HG03108 (cell line): ENCODE measurements at regions not wholly inside any gene's neighbourhood (a gene's known extent, or its start where the extent isn't known, plus 50 kb on each side); places are given as distances from the start of the nearest gene placed in this dataset.

Experiments used
- ATAC-seq: cut with Tn5 transposase; IDR thresholded peaks from one replicate; pipeline ENCODE4 v1.9.1; 2021; ENCODE audit warnings: moderate library complexity; ENCODE audit not compliant: unreplicated experiment

DNA sequence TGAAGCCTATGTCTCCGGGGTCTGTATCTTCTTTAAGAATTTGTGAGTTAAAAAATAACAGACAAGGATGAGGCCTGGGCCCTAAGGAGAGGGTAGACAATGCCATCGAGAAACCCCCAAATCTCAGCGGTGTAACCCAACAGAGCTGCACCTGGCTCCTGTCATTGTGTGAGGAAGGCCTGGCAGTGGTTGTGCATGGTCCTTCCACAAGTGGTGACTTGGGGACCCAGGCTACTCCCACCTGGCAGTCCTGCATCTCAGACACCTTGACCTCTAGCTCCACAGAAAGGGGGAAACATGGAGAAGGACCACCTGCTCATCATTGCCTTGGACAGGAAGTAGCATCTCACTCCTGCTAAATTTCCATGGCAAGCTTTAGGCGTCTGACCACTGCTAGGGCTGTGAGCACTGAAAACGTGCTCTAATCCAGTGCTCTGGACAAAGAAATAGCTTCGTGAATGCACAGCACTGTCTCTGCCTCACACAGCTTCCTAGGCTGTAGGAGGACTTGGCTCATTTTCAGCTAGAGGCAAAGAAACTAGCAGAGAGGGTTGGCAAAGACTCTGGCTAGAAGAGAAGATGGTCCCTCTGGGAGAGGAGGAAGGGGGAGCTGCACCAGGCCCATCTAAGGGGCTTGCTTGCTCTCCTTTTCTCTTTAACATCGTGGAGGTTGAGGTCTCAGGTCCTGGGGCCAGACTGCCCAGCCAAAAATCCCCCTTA, 273.9 kb upstream of the ZMIZ1 start:
- ATAC-seq, result no peak

GRCh38 chr10:78798976-78799730, 269.6 kb upstream of the ZMIZ1 start:
- ATAC-seq, result no peak

DNA sequence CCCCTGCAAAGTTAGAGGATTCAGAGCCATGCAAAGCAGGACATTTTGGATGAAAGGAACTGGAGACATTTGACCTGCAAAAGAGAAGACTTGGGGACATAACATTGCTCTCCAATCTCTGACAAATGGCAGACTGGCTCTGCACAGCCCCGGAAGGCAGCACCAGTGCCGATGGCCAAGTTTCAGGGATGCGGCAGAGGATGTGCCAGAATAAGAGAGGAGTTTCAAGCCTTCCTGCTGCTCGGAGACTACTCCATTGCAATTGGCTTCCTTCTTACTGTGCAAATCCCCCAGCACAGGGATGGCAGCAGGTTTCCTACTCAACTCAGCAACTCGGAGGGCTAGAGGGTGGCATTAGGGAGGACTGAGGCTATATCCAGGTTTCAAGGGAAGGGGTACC, 268.8 kb upstream of the ZMIZ1 start:
- no peak for ATAC-seq

DNA sequence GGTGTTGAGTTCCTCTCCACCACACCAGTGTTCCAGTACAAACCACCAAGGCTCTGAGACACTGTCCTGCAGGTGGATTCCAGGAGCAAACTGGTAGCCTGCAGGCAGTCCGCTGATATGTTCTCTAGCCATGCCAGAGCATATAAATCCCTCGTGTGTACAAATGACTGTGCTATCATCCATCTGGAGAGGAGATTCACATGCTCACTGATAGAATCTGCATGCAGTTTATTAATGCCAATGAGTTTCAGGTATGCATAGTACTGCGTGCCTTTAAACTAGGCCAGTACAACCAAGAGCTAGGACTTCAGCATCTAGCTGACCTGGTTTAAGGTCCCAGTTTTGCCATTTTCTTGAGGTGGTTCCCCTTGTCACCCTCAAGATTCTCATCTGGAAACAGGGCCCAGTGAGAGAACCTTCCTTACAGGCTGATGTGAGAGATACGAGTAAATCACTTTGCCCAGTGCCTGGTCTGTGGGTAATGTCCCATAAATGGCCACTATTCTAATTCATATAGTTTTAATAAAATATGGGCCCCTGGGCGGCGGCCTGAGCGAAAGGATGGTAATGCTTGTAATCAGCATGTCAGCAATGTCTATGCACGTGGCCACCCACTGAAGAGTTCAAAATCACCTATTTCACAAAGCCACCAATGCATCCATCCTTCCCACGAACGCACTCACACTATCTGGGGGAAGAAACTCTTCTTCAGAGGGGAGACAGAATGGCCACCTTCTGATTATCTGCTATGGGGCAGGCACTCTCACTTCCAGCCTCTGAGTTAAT, 268.0 kb upstream of the ZMIZ1 start:
- no peak for ATAC-seq

GRCh38 chr10:78802431-78802830, 266.3 kb upstream of the ZMIZ1 start:
- no peak for ATAC-seq

GRCh38 chr10:78802866-78803265, 265.9 kb upstream of the ZMIZ1 start:
- ATAC-seq, result no peak

GRCh38 chr10:78803710-78804109, 265.1 kb upstream of the ZMIZ1 start:
- no peak for ATAC-seq

GRCh38 chr10:78804411-78805032, 264.2 kb upstream of the ZMIZ1 start:
- ATAC-seq, result no peak

- ATAC-seq, result no peak
Measured at GRCh38 chr10:78805176-78805575, 263.6 kb upstream of the ZMIZ1 start.

- no peak for ATAC-seq
Measured at GRCh38 chr10:78806681-78807221, 262.0 kb upstream of the ZMIZ1 start.

DNA sequence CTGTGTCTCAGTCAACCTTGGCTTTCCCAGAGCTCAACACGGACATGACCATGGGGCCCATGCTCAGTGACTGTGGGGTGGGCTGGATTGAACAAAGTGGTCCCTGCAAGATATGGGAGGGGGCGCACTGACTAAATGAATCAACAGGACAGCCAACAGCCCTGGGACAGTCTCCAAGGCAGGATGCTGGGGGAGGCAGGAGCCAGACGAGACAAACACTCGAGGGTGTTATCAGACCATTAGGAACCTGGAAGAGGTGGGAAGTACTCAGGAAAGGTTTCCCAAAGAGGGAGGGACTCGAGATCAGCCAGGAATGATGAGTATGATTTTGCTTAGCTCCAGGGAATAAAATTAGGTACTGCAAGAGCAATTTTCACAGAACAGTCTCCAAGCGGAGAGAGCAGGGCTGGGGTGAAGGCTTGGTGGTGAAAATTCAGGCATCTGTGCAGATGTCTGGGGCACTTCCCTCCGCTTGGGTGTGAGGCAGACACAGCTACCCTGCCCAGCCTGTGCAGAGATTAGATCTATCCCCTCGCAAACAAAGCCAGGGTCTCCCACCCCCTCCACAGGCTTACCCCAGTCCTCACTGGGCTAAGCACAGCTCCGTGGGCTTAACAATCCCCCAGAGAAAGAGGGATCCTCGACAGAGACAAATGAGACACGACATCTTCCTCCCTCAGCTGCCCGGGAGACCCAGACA, 261.1 kb upstream of the ZMIZ1 start:
- no peak for ATAC-seq

DNA sequence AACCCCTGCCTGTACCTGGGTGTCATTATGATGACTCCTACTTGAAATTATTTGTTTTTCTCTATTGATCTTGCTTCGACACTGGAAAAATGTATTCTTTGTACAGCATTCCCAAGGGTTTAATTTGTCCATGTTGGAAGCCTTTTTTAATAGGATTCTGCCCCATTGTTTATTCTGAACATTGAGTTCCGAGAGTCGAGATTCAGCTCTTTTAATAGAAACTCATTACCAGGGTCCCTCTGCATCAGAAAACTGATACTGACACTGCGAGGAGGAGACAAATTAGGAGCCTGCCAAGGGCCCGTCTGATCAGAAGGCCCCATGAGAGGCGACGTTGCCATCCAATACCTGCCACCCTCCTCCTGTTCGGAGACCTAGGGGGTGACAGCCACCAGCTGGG, 260.5 kb upstream of the ZMIZ1 start:
- ATAC-seq, result no peak

DNA sequence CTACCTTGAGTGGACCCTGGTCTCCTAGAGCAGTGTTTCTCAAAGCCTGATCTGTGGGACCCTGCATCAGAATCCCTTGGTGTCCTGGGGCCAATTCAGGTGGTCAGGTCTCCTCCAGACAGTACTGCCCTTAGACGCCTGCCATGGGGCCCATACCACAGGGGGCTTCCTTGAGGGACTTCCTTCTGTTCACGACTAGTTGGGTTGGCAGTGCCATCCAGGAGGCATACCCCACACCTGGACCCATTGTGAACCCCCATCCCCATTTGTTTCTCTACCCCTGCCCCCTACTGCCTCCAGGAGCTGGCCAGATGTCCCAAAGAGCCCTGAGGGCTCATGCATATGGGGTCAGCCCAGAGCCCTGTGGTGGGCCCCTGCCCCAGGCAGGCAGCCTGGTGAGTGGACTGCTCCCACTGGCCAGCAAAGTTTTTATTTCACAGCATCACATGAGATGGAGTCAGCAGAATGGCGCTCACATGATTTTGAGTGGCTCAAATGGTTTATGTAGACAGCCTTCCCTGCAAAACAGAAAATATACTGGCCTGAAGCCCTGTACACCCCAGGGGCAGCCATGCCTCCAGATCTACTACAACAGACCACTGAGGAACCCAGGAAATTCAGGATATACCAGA, 259.9 kb upstream of the ZMIZ1 start:
- no peak for ATAC-seq

DNA sequence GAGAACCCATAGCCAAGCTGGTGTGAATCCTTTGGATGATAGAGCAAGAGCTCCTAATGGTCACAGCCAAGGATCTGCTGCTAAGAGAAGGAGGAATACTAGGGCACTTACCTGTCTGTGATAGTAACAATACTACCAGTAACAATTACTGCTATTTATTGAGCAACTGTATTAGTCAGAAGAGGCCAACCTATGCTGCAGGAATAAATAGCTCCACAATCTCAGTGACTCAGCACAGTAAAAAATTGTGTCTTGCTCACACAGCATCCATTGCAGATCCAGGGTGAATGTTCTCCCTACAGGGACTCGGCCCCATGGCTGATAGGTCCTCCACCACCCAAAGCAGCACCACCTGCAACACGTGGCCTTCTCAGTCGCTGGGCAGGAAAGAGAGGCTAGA, 257.6 kb upstream of the ZMIZ1 start:
- ATAC-seq, result no peak

DNA sequence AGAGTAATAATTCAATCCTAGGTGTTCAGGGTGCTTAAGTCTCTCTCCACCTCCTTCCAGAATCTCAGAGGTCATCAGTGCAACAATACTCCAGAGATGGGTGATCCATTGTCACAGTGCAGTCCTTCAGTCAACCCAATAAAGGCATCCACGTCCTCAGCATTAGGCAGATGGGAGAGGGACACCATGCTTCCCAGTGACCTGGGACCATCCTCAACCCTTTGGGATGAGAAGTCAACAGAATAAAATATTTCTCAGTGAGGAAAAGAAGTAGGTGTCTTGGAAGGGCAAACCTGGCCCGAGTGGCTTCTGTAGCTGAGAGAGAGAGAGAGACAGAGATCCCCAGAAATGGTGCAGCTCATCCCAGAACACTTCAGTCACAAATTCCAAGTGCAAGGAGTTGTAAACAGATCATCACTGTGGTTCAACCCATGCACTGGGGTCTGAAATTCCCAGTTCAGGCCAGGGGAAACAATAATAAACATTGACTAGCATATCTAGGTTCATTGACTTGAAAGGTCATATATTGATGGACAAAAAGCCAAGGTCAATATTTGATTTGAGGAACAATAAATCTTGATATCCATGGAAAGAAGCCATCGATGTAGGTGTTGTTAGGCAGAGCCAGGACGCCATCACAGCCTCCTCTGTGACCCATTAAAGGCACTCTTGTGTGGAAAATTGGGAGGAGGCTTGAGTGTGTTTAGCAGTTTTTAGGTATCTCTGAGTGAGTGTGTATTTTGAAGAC, 256.0 kb upstream of the ZMIZ1 start:
- no peak for ATAC-seq

GRCh38 chr10:78813526-78813925, 255.2 kb upstream of the ZMIZ1 start:
- ATAC-seq, result no peak

DNA sequence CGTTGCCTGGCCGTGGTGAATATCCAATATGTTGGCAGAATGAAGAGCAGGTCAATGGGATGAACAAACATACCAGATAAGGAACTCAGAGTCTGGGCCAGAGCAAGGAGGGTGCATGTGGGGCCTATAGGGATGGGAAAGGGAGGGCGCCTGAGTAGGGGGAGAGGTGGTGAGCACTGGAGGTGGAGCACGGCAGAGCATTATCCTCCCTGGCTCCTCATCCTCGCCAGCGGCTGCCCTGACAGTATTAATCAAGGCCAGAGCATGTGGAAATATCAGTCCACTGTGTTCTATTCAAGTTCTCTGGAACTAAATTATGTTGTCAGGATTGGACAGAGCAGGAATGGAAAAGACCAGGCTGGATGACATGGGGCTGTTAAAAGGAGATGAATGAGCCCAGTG, 254.8 kb upstream of the ZMIZ1 start:
- ATAC-seq, result no peak

DNA sequence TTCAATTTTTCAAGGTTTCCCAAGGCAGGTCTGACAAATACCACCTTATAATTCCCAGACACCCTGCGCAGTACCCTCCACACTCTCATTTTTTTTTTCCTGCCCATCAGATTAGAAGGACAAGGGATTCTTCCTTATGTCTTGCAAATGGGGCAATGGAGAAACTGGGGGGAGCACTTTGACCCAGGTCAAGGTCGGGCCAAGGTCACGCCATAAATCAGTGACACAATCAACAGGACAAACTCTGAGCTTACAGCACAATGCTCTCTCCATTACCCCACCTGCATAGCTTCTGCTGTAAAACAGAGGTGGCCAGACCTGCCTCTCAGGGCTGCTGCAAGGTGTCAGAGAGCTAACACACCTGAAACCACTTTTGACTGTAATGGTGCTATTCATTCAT, 254.4 kb upstream of the ZMIZ1 start:
- ATAC-seq, result no peak

DNA sequence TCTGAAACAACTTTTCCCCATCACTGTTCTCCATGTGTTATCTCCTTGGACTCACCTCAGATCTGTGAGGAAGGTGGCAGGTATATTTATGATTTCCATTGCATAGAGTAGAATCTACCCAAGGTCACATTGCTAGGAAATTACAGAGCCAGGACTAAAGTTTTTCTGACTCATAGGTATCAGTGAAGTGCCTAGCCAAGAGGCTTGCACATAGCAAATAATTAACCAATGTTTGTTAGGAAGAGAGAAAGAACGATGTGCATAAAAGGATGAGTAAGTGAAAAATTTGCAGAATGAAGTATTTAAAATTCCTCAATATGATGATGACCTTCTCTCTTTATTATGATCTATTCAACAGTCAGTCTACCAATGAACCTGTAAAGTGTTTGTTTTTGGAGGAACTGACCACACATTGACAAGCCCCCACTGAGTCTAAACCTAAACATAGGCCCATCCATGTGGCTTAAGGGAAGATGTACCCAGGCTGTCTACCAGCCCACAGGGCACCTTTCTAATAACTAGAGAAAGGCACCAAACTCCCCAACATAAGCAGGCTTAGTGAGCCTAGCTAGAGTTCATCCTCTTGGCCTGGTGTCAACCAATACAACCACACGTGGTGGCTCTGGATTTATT, 252.9 kb upstream of the ZMIZ1 start:
- no peak for ATAC-seq
